ENCODE measurements at regions not wholly inside any gene's neighbourhood (a gene's known extent, or its start where the extent isn't known, plus 50 kb on each side); places are given as distances from the start of the nearest gene placed in this dataset.
"Not testable (repeated sequence)": the region's sequence is repeated elsewhere in the genome, so short reads cannot be mapped to it uniquely, and the experiment has no call there.

DNA sequence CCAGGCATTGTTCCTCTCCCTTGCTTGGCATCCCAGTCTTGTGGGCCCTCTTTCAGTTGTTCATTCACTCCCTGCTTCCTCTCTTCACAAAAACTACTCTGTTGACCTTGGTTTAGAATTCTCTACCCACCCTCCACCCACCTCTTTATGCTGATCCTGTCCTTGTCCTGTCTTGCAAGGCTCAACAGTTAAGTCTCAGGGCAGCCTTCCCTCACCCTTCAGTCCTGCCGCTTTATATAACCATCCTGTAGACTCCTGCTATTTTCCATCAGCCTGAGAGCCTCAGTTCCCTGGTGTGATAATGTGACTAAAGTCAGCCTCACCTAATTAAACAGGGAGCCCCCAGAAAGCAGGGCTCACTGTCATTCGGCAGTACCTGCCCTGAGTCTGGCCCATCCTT lies 1763.0 kb downstream of the SPATA31A7 start:
- TF ChIP-seq, protein P1, sequence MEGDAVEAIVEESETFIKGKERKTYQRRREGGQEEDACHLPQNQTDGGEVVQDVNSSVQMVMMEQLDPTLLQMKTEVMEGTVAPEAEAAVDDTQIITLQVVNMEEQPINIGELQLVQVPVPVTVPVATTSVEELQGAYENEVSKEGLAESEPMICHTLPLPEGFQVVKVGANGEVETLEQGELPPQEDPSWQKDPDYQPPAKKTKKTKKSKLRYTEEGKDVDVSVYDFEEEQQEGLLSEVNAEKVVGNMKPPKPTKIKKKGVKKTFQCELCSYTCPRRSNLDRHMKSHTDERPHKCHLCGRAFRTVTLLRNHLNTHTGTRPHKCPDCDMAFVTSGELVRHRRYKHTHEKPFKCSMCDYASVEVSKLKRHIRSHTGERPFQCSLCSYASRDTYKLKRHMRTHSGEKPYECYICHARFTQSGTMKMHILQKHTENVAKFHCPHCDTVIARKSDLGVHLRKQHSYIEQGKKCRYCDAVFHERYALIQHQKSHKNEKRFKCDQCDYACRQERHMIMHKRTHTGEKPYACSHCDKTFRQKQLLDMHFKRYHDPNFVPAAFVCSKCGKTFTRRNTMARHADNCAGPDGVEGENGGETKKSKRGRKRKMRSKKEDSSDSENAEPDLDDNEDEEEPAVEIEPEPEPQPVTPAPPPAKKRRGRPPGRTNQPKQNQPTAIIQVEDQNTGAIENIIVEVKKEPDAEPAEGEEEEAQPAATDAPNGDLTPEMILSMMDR (optimal IDR thresholded peaks at IDR 0.05 in 1 of 3, IDR thresholded peaks at IDR 0.05 in 1 of 3, conservative IDR thresholded peaks at IDR 0.05 in 1 of 3; ENCODE audit: extremely low read depth in 1 of 3, insufficient read depth in 2 of 3, low read length in 3 of 3): not testable (repeated sequence)
- not testable (repeated sequence) for TF ChIP-seq EZH2 (IDR thresholded peaks at IDR 0.05; ENCODE audit: low read length)
